GM21786 (cell line): ENCODE measurements at regions not wholly inside any gene's neighbourhood (a gene's known extent, or its start where the extent isn't known, plus 50 kb on each side); places are given as distances from the start of the nearest gene placed in this dataset.

Experiments
- ATAC-seq: cut with Tn5 transposase; IDR thresholded peaks from one replicate; pipeline ENCODE4 v1.9.1; 2021; ENCODE audit not compliant: unreplicated experiment

GRCh38 chr5:17428176-17428800 lies 69.7 kb upstream of the TAF11L2 start:
- ATAC-seq: no peak

GRCh38 chr5:17429353-17429752 lies 68.7 kb upstream of the TAF11L2 start:
- ATAC-seq: no peak

GRCh38 chr5:17430241-17430640 lies 67.8 kb upstream of the TAF11L2 start:
- ATAC-seq: no peak

DNA sequence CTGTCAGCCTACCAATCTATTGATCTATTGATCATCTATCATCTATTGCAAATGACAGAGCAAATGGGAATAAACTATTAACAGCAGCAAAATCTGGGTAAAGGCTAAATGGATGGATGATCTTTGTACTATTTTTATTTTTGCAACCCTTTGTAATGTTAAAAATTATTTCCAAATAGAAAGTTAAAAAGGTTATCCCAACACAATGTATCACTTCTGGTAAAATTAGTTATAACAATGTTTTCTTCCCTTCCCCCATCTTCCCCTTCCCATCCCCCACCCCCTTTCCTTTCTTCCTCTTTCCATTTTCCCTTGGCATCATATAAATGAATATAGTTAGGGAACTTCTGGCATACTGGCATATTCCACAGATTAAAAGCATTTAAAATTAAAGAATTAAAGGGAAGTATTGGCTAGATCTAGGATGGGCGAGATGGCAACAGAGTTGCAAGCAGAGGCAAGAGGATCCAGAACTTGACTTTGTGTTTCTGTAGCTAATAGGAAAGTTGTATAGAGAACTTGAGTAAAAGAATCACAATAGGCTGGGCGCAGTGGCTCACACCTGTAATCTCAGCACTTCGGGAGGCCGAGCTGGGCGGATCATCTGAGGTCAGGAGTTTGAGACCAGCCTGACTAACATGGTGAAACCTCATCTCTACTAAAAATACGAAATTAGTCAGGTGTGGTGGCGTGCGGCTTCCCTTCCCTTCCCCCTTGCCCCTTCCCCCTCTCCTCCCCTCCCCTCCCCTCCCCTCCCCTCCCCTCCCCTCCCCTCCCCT lies 66.6 kb upstream of the TAF11L2 start:
- ATAC-seq: no peak

DNA sequence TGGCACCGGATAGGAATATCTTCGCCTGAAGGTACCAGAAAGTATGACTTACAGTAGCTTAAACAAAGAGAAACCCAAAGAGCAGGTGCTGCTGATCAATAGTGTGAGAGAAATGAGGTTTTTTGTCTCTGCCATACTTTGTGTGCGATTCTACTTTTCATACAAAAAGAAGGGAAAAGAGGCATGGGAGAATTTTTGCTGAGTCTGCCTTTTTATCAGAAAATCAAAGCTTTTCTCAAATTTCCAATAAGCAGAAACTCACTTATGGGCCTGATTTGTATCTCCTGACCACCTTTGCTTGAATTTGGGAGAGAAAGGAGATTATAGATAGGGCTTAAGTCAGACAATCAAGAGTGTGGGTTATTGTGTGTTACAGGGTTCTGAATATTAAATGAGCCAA lies 65.5 kb upstream of the TAF11L2 start:
- no peak for ATAC-seq

DNA sequence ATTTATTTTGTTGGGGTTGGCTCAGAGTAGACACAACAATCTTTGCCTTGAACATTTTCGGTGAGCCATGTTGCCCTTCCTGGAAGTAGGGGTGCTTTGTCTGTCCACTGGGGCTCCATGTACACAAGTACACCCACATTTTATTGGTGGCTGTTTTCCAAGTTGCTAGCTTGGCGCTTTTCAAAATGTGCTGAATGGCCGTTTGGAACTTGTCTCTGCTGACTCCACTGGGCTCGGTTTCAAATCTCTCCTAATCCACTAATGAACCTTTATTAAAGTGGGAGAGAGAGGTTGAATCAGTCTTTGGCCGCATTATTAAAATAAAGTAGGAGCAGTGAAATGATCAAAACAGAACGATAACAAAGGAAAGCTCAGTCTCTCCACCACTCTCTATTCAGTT lies 64.6 kb upstream of the TAF11L2 start:
- no peak for ATAC-seq

GRCh38 chr5:17434982-17435381 lies 63.0 kb upstream of the TAF11L2 start:
- ATAC-seq: peak; percentile 64

- peak; percentile 33 for ATAC-seq
Observed at GRCh38 chr5:17436350-17436749, 61.7 kb upstream of the TAF11L2 start.

- ATAC-seq: peak; percentile 75
Observed at GRCh38 chr5:17436761-17437221, 61.2 kb upstream of the TAF11L2 start.

DNA sequence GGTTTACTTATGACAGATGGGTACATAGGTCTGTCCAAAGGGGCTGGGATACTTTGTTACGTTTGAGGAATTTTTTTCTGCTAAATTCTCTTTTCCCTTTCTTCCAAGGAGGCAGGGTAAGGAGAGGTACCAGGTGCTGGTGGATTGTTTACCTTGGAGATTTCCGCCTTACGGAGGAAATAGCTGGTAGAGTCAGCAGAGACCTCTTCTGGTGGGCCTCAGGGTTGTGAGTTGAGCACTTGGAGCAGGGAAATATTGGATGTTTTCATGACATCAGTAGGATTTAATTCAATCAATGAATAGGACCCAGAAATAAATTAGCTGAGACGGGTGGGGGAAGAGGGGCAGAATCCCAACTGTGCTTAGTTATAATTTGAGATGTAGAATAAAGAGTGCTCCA lies 60.0 kb upstream of the TAF11L2 start:
- ATAC-seq: no peak

DNA sequence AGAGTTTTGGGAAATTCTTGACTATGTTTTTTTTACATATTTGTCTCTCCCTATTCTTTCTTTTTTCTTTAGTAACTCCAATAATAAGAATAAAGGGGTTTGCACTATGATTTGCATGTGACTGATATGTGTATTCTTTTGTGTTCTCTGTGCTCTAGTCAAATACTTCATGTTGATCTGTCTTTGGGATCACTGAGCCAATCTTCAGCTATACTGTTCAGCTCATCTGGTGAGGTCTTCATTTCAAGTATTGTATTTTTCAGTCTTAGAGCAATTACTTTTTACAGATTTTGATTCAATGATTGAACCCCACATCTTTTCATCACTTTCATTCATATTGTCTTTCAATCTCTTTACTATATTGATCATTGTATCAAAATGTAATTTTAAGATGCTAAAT lies 58.1 kb upstream of the TAF11L2 start:
- ATAC-seq: no peak

DNA sequence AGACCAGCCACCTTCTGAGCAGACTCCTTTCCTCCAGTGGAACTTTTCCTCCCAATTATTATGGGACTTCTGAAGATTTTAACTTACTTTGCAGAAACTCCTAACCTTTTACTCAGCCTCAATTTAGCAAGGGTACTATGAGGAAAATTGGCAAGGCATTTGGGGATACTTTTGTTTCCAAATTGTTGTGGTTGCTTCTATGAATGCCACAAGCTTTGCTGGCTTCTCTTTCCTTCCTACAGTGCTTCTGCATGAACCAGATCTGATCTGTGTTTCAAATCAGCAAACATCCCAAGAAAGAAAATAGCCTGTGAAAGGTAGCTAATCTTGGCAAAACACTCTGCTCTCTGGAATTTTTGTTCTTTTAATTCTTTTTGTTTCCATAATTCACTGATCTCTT lies 57.3 kb upstream of the TAF11L2 start:
- ATAC-seq: no peak

DNA sequence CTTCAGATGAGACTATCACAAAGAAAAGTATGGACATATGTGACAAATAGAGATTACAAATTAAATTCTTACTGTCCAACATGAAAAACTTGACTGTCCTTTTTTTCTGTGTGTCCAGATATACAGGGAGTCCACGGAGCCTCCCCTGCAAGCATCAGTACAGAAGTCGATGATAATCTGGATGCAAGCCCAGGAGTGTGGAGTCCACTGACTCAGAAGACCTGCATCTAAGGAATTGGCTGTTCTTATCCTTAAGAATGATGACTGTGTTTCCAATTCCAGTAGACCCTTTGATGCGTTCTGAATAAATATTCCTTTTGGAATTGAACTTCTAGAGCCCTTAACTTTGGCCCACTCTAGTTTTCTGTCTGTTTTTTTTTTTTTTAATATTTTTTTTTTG lies 56.7 kb upstream of the TAF11L2 start:
- no peak for ATAC-seq

DNA sequence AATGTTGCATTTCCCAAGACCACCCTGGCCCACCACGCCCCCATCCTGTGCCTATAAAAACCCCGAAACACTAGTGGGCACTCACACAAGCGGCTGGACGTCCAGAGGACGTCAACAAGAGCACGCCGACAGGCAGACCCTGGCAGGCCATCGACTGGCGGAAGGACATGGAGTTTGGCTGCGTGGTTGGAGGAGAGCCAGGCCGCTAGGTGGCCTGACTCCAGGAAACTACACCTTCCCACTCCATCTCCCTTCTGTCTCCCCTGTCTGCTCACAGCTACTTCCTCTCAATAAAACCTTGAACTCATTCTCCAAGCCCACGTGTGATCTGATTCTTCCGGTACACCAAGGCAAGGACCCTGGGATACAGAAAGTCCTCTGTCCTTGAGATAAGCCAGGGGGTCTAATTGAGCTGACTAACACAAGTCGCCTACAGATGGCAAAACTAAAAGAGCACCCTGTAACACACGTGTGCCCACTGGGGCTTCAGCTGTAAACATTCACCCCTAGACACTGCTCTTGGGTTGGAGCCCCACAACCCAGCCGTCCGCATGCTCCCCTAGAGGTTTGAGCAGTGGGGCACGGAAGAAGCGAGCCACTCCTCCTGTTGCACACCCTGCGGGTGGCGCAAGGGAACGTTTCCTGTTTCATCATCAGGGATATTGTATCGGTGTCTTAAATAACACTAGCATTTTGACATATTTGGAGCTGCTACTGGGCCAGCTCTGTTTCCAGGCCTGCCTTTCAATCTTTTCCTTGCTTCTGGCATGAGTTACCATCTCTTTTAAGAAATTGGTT lies 54.5 kb upstream of the TAF11L2 start:
- no peak for ATAC-seq

DNA sequence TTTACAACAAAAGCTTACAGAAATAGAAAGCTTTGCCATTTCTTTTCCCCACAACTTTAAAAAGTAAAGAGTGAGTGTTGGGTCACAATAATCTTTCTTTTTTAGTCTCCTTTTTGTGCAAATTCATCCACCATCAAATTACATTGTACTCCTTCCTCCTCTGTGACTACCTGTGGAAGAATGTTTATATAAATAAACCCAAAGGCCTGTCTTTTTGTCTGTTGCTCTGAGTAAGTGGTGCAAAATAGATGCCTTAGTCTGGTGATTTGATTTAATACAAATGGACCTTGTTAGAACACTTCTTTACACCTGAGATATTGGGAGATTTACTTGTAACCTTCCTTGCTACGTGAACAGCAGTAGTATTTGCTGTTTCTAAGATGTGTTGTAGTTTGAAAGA lies 53.5 kb upstream of the TAF11L2 start:
- ATAC-seq: no peak

GRCh38 chr5:17445185-17445584 lies 52.8 kb upstream of the TAF11L2 start:
- ATAC-seq: no peak
